GM08714 (cell line): ENCODE measurements at regions not wholly inside any gene's neighbourhood (a gene's known extent, or its start where the extent isn't known, plus 50 kb on each side); places are given as distances from the start of the nearest gene placed in this dataset.
"Not testable (repeated sequence)": the region's sequence is repeated elsewhere in the genome, so short reads cannot be mapped to it uniquely, and the experiment has no call there.

Experiments
- H3K4me3 ChIP-seq: fragments of 200-500 bp; sonication (Bioruptor generic); 2 replicates; pipeline ENCODE4 v1.5.1; 2014; ENCODE audit warnings: mild to moderate bottlenecking, low read length, inconsistent platforms
- ZNF274 ChIP-seq: IDR thresholded peaks from 2 replicates; pipeline ENCODE4 v1.6.1; 2012; ENCODE audit warnings: mild to moderate bottlenecking, low read depth, low read length

- TF ChIP-seq ZNF274: no peak
- no peak overlapping the region for H3K4me3 ChIP-seq
Observed at GRCh38 chr1:58933599-58933926, 149.7 kb upstream of the JUN start.

GRCh38 chr1:58934706-58935105, 150.9 kb upstream of the JUN start:
- H3K4me3 ChIP-seq: no peak overlapping the region
- TF ChIP-seq ZNF274: no peak

- TF ChIP-seq ZNF274: no peak
- H3K4me3 ChIP-seq: no peak overlapping the region
Observed at GRCh38 chr1:58936973-58937372, 153.1 kb upstream of the JUN start.

- no peak overlapping the region for H3K4me3 ChIP-seq
- no peak for TF ChIP-seq ZNF274
Observed at GRCh38 chr1:58939146-58939545, 155.3 kb upstream of the JUN start.

- H3K4me3 ChIP-seq: no peak overlapping the region
- no peak for TF ChIP-seq ZNF274
Observed at GRCh38 chr1:58939666-58940370, 156.0 kb upstream of the JUN start.

- no peak overlapping the region for H3K4me3 ChIP-seq
- no peak for TF ChIP-seq ZNF274
Observed at GRCh38 chr1:58941471-58942289, 157.8 kb upstream of the JUN start.

- H3K4me3 ChIP-seq: no peak overlapping the region
- TF ChIP-seq ZNF274: no peak
Observed at GRCh38 chr1:58942759-58943191, 158.9 kb upstream of the JUN start.

GRCh38 chr1:58943776-58944175, 159.9 kb upstream of the JUN start:
- H3K4me3 ChIP-seq: no peak overlapping the region
- TF ChIP-seq ZNF274: no peak

- TF ChIP-seq ZNF274: no peak
- no peak overlapping the region for H3K4me3 ChIP-seq
Observed at GRCh38 chr1:58944439-58944838, 160.6 kb upstream of the JUN start.

GRCh38 chr1:58946390-58946789, 162.5 kb upstream of the JUN start:
- no peak overlapping the region for H3K4me3 ChIP-seq
- TF ChIP-seq ZNF274: no peak

- no peak for TF ChIP-seq ZNF274
- H3K4me3 ChIP-seq: no peak overlapping the region
Observed at GRCh38 chr1:58948671-58949070, 164.8 kb upstream of the JUN start.

GRCh38 chr1:58949551-58950220, 165.8 kb upstream of the JUN start:
- no peak for TF ChIP-seq ZNF274
- H3K4me3 ChIP-seq: no peak overlapping the region

GRCh38 chr1:58950897-58951296, 167.1 kb upstream of the JUN start:
- no peak overlapping the region for H3K4me3 ChIP-seq
- TF ChIP-seq ZNF274: no peak

GRCh38 chr1:58953951-58954350, 170.1 kb upstream of the JUN start:
- not testable (repeated sequence) for H3K4me3 ChIP-seq

- not testable (repeated sequence) for H3K4me3 ChIP-seq
Observed at GRCh38 chr1:58963287-58963686, 179.4 kb upstream of the JUN start.
